ENCODE measurements at regions not wholly inside any gene's neighbourhood (a gene's known extent, or its start where the extent isn't known, plus 50 kb on each side); places are given as distances from the start of the nearest gene placed in this dataset.

- TF ChIP-seq CTCF (IDR thresholded peaks at IDR 0.05) (no peak), POLR2A (IDR thresholded peaks at IDR 0.05) (no peak)
These were observed 296.3 kb upstream of the BMP2 start for GRCh38 chr20:6471110-6471647.
